WTC11 (cell line): ENCODE measurements at regions not wholly inside any gene's neighbourhood (a gene's known extent, or its start where the extent isn't known, plus 50 kb on each side); places are given as distances from the start of the nearest gene placed in this dataset.

Source experiments
- CREB1 ChIP-seq: sonication (generic); formaldehyde crosslinking; IDR thresholded peaks from 2 replicates; pipeline ENCODE4 v1.8.0; 2023; ENCODE audit warnings: mild to moderate bottlenecking, missing genetic modification reagents
- CTCF ChIP-seq: fragments of 200-600 bp; IDR thresholded peaks from 2 replicates; pipeline ENCODE4 v1.8.0; 2022; ENCODE audit warnings: antibody characterized with exemption
- GTF2I ChIP-seq: fragments of 250-450 bp; sonication (Bioruptor Pico); conservative IDR thresholded peaks from 2 replicates; pipeline ENCODE4 v1.4.0; 2021; ENCODE audit warnings: mild to moderate bottlenecking
- KAT7 ChIP-seq: sonication (generic); formaldehyde crosslinking; IDR thresholded peaks from 2 replicates; pipeline ENCODE4 v1.8.1; 2023; ENCODE audit warnings: missing genetic modification reagents, mild to moderate bottlenecking, borderline replicate concordance
- NFYB ChIP-seq: sonication (generic); formaldehyde crosslinking; conservative IDR thresholded peaks from 2 replicates; pipeline ENCODE4 v1.8.0; 2022; ENCODE audit warnings: low read depth, missing genetic modification reagents
- NR2C2 ChIP-seq: sonication (generic); formaldehyde crosslinking; IDR thresholded peaks from 2 replicates; pipeline ENCODE4 v1.8.0; 2022; ENCODE audit warnings: mild to moderate bottlenecking, missing genetic modification reagents
- NR3C1 ChIP-seq: sonication (generic); formaldehyde crosslinking; conservative IDR thresholded peaks from 2 replicates; pipeline ENCODE4 v1.8.1; 2023; ENCODE audit warnings: low read depth, mild to moderate bottlenecking, missing genetic modification reagents
- SP1 ChIP-seq: sonication (generic); formaldehyde crosslinking; conservative IDR thresholded peaks from 2 replicates; pipeline ENCODE4 v1.8.1; 2022; ENCODE audit warnings: missing genetic modification reagents
- TCF7 ChIP-seq: sonication (generic); formaldehyde crosslinking; IDR thresholded peaks from 2 replicates; pipeline ENCODE4 v1.8.0; 2022; ENCODE audit warnings: mild to moderate bottlenecking, low read depth, missing genetic modification reagents, moderate library complexity
- TEAD4 ChIP-seq: sonication (generic); formaldehyde crosslinking; IDR thresholded peaks from 2 replicates; pipeline ENCODE4 v1.8.0; 2022; ENCODE audit warnings: mild to moderate bottlenecking, missing genetic modification reagents
- TF ChIP-seq, protein P1 (sequence below): sonication (generic); formaldehyde crosslinking; IDR thresholded peaks from 2 replicates; pipeline ENCODE4 v1.8.0; 2022; ENCODE audit warnings: mild to moderate bottlenecking, missing genetic modification reagents

- TF ChIP-seq NR3C1 (CRISPR knock-in tag) (no peak), TCF7 (CRISPR knock-in tag) (no peak), NFYB (CRISPR knock-in tag) (no peak), CTCF (no peak), GTF2I (CRISPR knock-in tag) (no peak), KAT7 (CRISPR knock-in tag) (no peak), SP1 (CRISPR knock-in tag) (no peak), TEAD4 (no peak), NR2C2 (no peak), CREB1 (CRISPR knock-in tag) (no peak)
- TF ChIP-seq, protein P1, sequence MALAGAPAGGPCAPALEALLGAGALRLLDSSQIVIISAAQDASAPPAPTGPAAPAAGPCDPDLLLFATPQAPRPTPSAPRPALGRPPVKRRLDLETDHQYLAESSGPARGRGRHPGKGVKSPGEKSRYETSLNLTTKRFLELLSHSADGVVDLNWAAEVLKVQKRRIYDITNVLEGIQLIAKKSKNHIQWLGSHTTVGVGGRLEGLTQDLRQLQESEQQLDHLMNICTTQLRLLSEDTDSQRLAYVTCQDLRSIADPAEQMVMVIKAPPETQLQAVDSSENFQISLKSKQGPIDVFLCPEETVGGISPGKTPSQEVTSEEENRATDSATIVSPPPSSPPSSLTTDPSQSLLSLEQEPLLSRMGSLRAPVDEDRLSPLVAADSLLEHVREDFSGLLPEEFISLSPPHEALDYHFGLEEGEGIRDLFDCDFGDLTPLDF (CRISPR knock-in tag) = no peak
Observed at GRCh38 chr11:80194625-80195024, 753.8 kb upstream of the TENM4 start.
